NCI-H345 treated with DMSO at 0.1 percent for 48 hours (cell line): ENCODE measurements at regions not wholly inside any gene's neighbourhood (a gene's known extent, or its start where the extent isn't known, plus 50 kb on each side); places are given as distances from the start of the nearest gene placed in this dataset.
A peak's percentile ranks its signal among the peaks of the same experiment; 100 is the strongest.
"Not testable (repeated sequence)": the region's sequence is repeated elsewhere in the genome, so short reads cannot be mapped to it uniquely, and the experiment has no call there.

Experiments
- DNase-seq: peaks from one replicate; lab custom pipeline; 2025; ENCODE audit not compliant: unreplicated experiment; lab: John Stamatoyannopoulos, UW

GRCh38 chr5:26003966-26004365, 1034.4 kb downstream of the CDH9 start:
- DNase-seq: no peak

- no peak for DNase-seq
Observed at GRCh38 chr5:25995209-25995608, 1043.2 kb downstream of the CDH9 start.

GRCh38 chr5:25993701-25994100, 1044.7 kb downstream of the CDH9 start:
- DNase-seq: no peak

GRCh38 chr5:25991639-25992038, 1046.7 kb downstream of the CDH9 start:
- DNase-seq: no peak

GRCh38 chr5:25990771-25991170, 1047.6 kb downstream of the CDH9 start:
- DNase-seq: no peak

GRCh38 chr5:25979086-25979485, 1059.3 kb downstream of the CDH9 start:
- DNase-seq: no peak

- no peak for DNase-seq
Observed at GRCh38 chr5:25975885-25976284, 1062.5 kb downstream of the CDH9 start.

GRCh38 chr5:25974451-25974850, 1063.9 kb downstream of the CDH9 start:
- no peak for DNase-seq

- DNase-seq: no peak
Observed at GRCh38 chr5:25970906-25971489, 1067.4 kb downstream of the CDH9 start.

- not testable (repeated sequence) for DNase-seq
Observed at GRCh38 chr5:25969042-25969441, 1069.3 kb downstream of the CDH9 start.

- no peak for DNase-seq
Observed at GRCh38 chr5:25964009-25964372, 1074.4 kb downstream of the CDH9 start.

GRCh38 chr5:25963251-25964008, 1075.0 kb downstream of the CDH9 start:
- DNase-seq: no peak

GRCh38 chr5:25955337-25955736, 1083.0 kb downstream of the CDH9 start:
- DNase-seq: no peak

- DNase-seq: no peak
Observed at GRCh38 chr5:25950681-25951080, 1087.7 kb downstream of the CDH9 start.

- DNase-seq: peak; percentile 23
Observed at GRCh38 chr5:25948278-25948677, 1090.1 kb downstream of the CDH9 start.

- DNase-seq: no peak
Observed at GRCh38 chr5:25944786-25945185, 1093.6 kb downstream of the CDH9 start.

- DNase-seq: no peak
Observed at GRCh38 chr5:25909163-25909562, 1129.2 kb downstream of the CDH9 start.

- no peak for DNase-seq
Observed at GRCh38 chr5:25905646-25906045, 1132.7 kb downstream of the CDH9 start.

GRCh38 chr5:25892211-25892610, 1146.2 kb downstream of the CDH9 start:
- no peak for DNase-seq

GRCh38 chr5:25891691-25892090, 1146.7 kb downstream of the CDH9 start:
- no peak for DNase-seq

- no peak for DNase-seq
Observed at GRCh38 chr5:25881318-25882036, 1156.9 kb downstream of the CDH9 start.

GRCh38 chr5:25863811-25864210, 1174.6 kb downstream of the CDH9 start:
- DNase-seq: no peak
